Retinal pigment epithelial cell (primary cell): ENCODE measurements at regions not wholly inside any gene's neighbourhood (a gene's known extent, or its start where the extent isn't known, plus 50 kb on each side); places are given as distances from the start of the nearest gene placed in this dataset.
"Not testable (repeated sequence)": the region's sequence is repeated elsewhere in the genome, so short reads cannot be mapped to it uniquely, and the experiment has no call there.

Source experiments
- DNase-seq: peaks from one replicate; pipeline ENCODE4 v3.0.0-alpha.2; 2010; ENCODE audit warnings: low read depth
- H3K4me3 ChIP-seq: 2 replicates; pipeline ENCODE4 v1.5.1; 2011; ENCODE audit warnings: mild to moderate bottlenecking, low read length, control low read depth, moderate library complexity
- TF ChIP-seq, protein P1 (sequence below): conservative IDR thresholded peaks from 2 replicates; pipeline ENCODE4 v1.5.1; 2011; ENCODE audit warnings: low read depth, low read length, control low read depth, inconsistent platforms

- no peak for DNase-seq
- TF ChIP-seq, protein P1, sequence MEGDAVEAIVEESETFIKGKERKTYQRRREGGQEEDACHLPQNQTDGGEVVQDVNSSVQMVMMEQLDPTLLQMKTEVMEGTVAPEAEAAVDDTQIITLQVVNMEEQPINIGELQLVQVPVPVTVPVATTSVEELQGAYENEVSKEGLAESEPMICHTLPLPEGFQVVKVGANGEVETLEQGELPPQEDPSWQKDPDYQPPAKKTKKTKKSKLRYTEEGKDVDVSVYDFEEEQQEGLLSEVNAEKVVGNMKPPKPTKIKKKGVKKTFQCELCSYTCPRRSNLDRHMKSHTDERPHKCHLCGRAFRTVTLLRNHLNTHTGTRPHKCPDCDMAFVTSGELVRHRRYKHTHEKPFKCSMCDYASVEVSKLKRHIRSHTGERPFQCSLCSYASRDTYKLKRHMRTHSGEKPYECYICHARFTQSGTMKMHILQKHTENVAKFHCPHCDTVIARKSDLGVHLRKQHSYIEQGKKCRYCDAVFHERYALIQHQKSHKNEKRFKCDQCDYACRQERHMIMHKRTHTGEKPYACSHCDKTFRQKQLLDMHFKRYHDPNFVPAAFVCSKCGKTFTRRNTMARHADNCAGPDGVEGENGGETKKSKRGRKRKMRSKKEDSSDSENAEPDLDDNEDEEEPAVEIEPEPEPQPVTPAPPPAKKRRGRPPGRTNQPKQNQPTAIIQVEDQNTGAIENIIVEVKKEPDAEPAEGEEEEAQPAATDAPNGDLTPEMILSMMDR = no peak
- no peak overlapping the region for H3K4me3 ChIP-seq
Measured at GRCh38 chr2:176895158-176895557, 317.4 kb upstream of the HNRNPA3 start.

DNA sequence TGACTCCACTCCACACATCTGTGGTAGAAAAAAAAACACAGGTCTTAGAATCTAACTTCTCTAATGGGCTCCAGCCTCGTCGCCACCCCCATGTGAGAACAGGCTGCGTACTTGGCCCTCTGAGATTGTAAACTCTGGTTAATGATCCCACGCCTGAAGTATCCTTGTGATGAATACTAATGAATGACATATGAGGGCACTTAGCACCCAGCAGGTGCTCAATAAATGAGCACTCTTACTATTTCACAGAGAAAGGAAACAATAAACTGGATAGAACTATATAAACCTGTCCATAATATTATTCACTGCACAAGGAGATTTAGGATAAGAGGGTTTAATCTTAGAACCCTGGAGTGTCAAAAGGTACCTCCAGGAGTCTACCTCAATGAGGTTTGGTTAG is 310.1 kb upstream of the HNRNPA3 start:
- TF ChIP-seq, protein P1 = no peak
- H3K4me3 ChIP-seq = no peak overlapping the region
- DNase-seq = no peak

- H3K4me3 ChIP-seq, DNase-seq: not testable (repeated sequence)
Measured at GRCh38 chr2:176904053-176904452, 308.5 kb upstream of the HNRNPA3 start.

DNA sequence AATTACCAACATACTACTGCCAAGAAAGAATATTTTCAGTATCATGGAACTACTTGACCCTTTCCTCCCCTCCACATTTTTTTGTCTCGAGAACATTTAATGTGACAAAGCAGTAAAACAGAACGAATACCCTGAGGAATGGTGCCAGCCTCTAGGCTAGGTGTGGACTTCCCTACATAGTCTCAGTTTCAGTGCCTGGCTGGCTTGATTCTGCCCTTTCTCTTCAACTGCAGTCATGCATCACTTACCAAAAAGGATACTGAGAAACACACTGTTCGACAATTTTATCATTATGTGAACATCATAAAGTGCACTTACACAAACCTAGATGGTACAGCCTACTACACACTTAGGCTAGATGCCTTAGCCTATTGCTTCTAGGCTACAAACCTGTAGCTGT is 305.3 kb upstream of the HNRNPA3 start:
- no peak for DNase-seq
- H3K4me3 ChIP-seq = no peak overlapping the region
- TF ChIP-seq, protein P1 = no peak

- TF ChIP-seq, protein P1 = no peak
- no peak for DNase-seq
- H3K4me3 ChIP-seq = no peak overlapping the region
Measured at GRCh38 chr2:176910828-176911227, 301.8 kb upstream of the HNRNPA3 start.

GRCh38 chr2:176913955-176914354 is 298.6 kb upstream of the HNRNPA3 start:
- DNase-seq = no peak
- TF ChIP-seq, protein P1 = no peak
- no peak overlapping the region for H3K4me3 ChIP-seq

DNA sequence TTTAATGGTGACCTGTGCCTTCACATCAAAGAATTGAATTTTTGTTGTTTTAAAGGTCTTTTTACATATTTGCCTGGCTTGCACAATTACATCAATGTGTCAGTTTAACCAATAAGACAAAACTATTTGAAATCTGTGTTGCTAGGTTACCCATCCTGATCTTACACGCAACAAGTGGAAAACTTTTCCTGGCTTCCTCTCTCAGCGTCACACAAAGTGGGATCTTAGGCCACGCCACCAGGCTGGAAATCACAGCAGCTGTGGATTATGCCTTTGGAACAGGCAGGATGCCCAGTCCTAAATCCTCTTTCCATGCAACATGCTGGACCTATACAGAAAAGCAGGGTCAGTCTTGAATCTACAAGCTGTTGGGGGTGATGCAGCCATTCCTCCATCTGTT is 298.2 kb upstream of the HNRNPA3 start:
- no peak for DNase-seq
- TF ChIP-seq, protein P1 = no peak
- no peak overlapping the region for H3K4me3 ChIP-seq

- DNase-seq, H3K4me3 ChIP-seq: not testable (repeated sequence)
Measured at GRCh38 chr2:176922545-176922944, 290.0 kb upstream of the HNRNPA3 start.
